Activated naive CD8-positive, alpha-beta T cell (primary cell): ENCODE measurements at regions not wholly inside any gene's neighbourhood (a gene's known extent, or its start where the extent isn't known, plus 50 kb on each side); places are given as distances from the start of the nearest gene placed in this dataset.

Experiments
- H3K27ac Mint-ChIP-seq: one replicate; pipeline ENCODE4 v1.8.0; 2021; ENCODE audit warnings: mixed read lengths
- H3K27me3 Mint-ChIP-seq: one replicate; pipeline ENCODE4 v1.8.0; 2021; ENCODE audit warnings: mixed read lengths
- H3K36me3 Mint-ChIP-seq: one replicate; pipeline ENCODE4 v1.8.0; 2021; ENCODE audit warnings: mixed read lengths
- H3K4me1 Mint-ChIP-seq: one replicate; pipeline ENCODE4 v1.8.0; 2021; ENCODE audit warnings: low read depth, mixed read lengths
- H3K4me3 Mint-ChIP-seq: one replicate; pipeline ENCODE4 v1.8.0; 2021; ENCODE audit warnings: mild to moderate bottlenecking, mixed read lengths
- H3K9me3 Mint-ChIP-seq: one replicate; pipeline ENCODE4 v1.8.0; 2021; ENCODE audit warnings: low read depth, mixed read lengths

GRCh38 chr4:1463927-1464540 is 57.8 kb upstream of the NKX1-1 start:
- Mint-ChIP-seq H3K4me1 (no peaks in the 10 kb centered on the region), H3K27ac (no peak overlapping the region), H3K9me3 (peaks cover 13% of the 10 kb centered on the region), H3K27me3 (peaks cover 4% of the 10 kb centered on the region), H3K4me3 (no peak overlapping the region), H3K36me3 (no peaks in the 10 kb centered on the region)

GRCh38 chr4:1463088-1463926 is 57.1 kb upstream of the NKX1-1 start:
- Mint-ChIP-seq H3K36me3 (no peaks in the 10 kb centered on the region), H3K9me3 (peaks cover 11% of the 10 kb centered on the region), H3K4me3 (no peak overlapping the region), H3K4me1 (no peaks in the 10 kb centered on the region), H3K27me3 (peaks cover 4% of the 10 kb centered on the region), H3K27ac (no peak overlapping the region)

- no peaks in the 10 kb centered on the region for H3K36me3 Mint-ChIP-seq
- peaks cover 4% of the 10 kb centered on the region for H3K27me3 Mint-ChIP-seq
- H3K4me3 Mint-ChIP-seq: no peak overlapping the region
- no peak overlapping the region for H3K27ac Mint-ChIP-seq
- H3K9me3 Mint-ChIP-seq: peaks cover 5% of the 10 kb centered on the region
- H3K4me1 Mint-ChIP-seq: no peaks in the 10 kb centered on the region
These were observed 56.5 kb upstream of the NKX1-1 start for GRCh38 chr4:1462768-1463075.

DNA sequence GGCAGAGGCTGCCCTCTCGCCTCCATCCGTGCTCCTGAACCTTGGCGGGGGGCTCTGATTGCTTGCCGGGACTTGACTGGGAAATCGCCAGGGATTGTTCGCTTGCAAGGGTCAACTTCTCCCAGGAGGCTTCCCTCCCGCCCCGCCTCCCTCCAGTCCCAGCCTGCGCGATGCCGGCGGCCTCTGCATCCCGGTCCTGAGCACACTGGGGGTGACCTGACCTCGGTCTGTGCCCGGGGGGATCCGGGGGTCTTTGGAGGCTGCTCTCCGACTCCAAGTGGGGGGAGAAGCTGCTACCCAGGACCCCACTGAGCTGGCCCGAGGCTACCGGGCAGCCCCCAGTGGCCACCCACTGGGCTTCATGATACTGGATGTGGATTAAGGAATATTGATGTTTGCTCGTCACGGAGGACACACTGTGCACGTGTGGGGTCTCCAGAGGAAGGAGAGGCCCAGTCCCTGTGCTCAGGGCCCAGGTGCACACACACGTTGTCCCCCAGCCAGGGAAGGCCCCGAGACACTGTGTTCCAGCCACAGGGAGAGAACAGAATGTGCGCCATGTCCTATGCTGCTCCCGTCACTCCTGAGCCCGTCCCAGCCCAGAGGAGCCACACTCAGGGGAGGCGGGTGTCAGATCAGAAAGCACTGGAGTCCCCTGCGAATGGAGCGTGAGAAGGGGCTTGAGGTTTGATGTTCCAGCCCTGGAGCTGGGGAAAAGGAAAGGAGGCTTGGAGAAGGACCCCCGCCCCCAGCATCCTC is 55.9 kb upstream of the NKX1-1 start:
- H3K27me3 Mint-ChIP-seq: peaks cover 4% of the 10 kb centered on the region
- no peak overlapping the region for H3K27ac Mint-ChIP-seq
- H3K36me3 Mint-ChIP-seq: no peaks in the 10 kb centered on the region
- no peaks in the 10 kb centered on the region for H3K4me1 Mint-ChIP-seq
- no peaks in the 10 kb centered on the region for H3K9me3 Mint-ChIP-seq
- no peak overlapping the region for H3K4me3 Mint-ChIP-seq

DNA sequence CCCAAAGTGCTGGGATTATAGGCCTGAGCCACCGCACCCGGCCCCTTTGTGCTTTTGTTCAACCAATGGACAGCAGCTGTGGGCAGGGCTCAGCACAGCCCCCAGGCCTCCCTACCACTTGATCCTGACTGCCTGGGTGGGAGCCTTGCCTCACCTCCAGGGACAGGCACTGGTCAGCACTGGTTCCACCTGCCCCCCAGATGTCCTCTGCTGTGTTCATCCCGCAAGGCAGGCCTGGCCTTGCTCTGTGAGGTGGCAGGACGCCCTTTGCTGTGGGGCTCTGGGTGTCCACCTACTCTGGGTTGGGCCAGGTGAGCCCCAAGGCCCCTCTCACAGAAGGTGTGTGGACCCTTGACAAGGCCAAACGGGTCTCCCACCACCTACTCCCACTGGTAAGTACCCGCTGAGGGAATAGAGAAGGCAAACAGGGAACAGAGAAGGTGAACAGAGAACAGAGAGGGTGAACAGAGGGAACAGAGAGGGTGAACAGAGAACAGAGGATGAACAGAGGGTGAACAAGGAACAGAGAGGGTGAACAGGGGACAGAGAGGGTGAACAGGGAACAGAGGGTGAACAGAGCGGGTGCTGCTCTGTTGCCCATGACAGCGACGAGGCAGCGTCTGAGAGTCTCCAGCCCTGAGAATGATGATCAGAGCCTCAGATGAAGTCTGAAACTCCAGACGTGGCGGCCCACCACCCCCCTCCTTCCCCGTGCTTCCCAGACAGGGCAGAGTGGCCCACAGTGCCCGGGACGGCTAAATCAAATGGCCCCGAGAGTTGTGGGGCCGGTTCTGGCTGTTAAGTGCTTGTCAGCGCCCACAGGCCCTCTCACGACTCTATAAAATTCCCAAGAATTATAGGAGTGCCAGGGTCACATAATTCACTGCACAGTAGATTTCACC is 55.0 kb upstream of the NKX1-1 start:
- H3K36me3 Mint-ChIP-seq: no peaks in the 10 kb centered on the region
- no peaks in the 10 kb centered on the region for H3K4me1 Mint-ChIP-seq
- peaks cover 6% of the 10 kb centered on the region for H3K27me3 Mint-ChIP-seq

DNA sequence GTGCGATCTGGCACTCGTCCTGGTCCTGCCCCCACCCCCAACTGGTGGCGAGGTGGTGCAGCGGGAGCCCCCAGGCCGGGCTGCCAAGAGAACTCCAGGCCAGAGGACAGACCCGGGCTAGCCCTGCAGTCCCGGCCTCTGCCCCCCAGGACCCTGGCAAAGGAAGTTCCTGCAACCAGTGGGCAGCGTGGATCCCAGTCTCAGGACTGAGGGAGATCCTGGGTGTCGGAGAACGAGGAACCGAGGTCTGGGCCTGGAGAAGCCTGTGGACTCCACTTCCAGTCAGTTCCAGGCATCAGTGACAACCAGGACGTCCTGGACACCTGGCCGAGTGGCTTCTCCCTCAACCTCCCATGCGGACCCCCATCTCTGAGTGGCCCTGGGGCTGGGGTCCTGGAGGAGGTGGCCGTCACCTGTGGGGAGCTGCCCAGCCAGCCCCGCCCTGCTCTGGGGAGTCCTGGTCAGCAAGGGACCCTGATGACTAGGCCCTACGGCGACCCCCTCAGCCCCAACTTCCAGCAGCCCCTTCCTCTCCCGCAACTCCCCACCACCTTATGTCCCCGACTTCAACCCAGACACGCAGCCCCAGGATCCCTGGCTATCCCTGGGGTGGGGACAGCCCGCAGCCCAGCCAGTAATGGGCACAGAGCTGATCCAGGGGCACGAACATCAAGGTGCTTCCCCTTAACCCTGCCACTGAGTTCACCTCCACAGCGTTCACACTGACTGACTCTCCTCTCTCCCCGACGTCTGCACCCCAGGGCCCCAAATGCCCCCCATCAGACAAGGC is 53.7 kb upstream of the NKX1-1 start:
- H3K27me3 Mint-ChIP-seq: peaks cover 6% of the 10 kb centered on the region

More for the DNA sequence above, 55.0 kb upstream of the NKX1-1 start:
- no peaks in the 10 kb centered on the region for H3K9me3 Mint-ChIP-seq
- H3K4me3 Mint-ChIP-seq: no peak overlapping the region
- no peak overlapping the region for H3K27ac Mint-ChIP-seq

GRCh38 chr4:1459081-1459721 is 53.0 kb upstream of the NKX1-1 start:
- Mint-ChIP-seq H3K27me3 (peaks cover 6% of the 10 kb centered on the region), H3K9me3 (no peaks in the 10 kb centered on the region), H3K4me1 (no peaks in the 10 kb centered on the region), H3K4me3 (no peak overlapping the region), H3K27ac (no peak overlapping the region), H3K36me3 (no peaks in the 10 kb centered on the region)

More for the DNA sequence above, 53.7 kb upstream of the NKX1-1 start:
- H3K9me3 Mint-ChIP-seq: no peaks in the 10 kb centered on the region
- no peaks in the 10 kb centered on the region for H3K36me3 Mint-ChIP-seq
- H3K4me1 Mint-ChIP-seq: no peaks in the 10 kb centered on the region
- H3K4me3 Mint-ChIP-seq: no peak overlapping the region
- H3K27ac Mint-ChIP-seq: no peak overlapping the region

DNA sequence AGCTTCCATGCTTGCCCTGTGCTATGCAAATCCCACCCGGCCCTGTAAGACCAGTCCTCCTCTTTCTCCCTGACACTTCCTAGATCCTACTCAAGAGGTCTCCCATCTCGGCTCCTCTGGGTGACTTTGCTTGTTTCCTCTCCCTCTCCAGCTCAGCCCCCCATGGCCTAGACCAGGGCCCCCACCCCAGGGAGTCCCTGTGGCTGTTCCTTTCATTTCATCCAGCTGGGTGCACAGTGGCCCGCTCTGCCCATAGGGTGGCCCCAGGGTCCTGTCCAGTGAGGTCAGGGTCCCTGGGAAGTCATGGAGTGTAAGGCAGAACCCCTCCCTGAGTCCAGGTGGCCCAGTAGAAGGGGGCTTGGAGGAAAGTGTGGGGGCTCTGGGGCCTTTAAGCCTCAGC is 52.3 kb upstream of the NKX1-1 start:
- Mint-ChIP-seq H3K4me1 (no peaks in the 10 kb centered on the region), H3K27me3 (peaks cover 6% of the 10 kb centered on the region), H3K27ac (no peak overlapping the region), H3K9me3 (peaks cover 6% of the 10 kb centered on the region), H3K4me3 (no peak overlapping the region), H3K36me3 (no peaks in the 10 kb centered on the region)
